ENCODE measurements at regions not wholly inside any gene's neighbourhood (a gene's known extent, or its start where the extent isn't known, plus 50 kb on each side); places are given as distances from the start of the nearest gene placed in this dataset.

GRCh38 chr9:105828171-105828570 lies 133.8 kb downstream of the TMEM38B start:
- DNase-seq (ENCODE audit: low read depth in 2 of 2) = no peak

- DNase-seq (ENCODE audit: low read depth in 2 of 2) = no peak
Measured at GRCh38 chr9:105828596-105829213, 134.4 kb downstream of the TMEM38B start.

GRCh38 chr9:105830461-105830860 lies 136.1 kb downstream of the TMEM38B start:
- no peak for DNase-seq (ENCODE audit: low read depth in 2 of 2)

- peak in 1 of 2 donors; percentile 39 for DNase-seq (ENCODE audit: low read depth in 2 of 2)
Measured at GRCh38 chr9:105832096-105832710, 137.9 kb downstream of the TMEM38B start.

- peak in 1 of 2 donors; percentile 77 for DNase-seq (ENCODE audit: low read depth in 2 of 2)
Measured at GRCh38 chr9:105833271-105833975, 139.1 kb downstream of the TMEM38B start.

GRCh38 chr9:105834404-105834803 lies 140.1 kb downstream of the TMEM38B start:
- DNase-seq (ENCODE audit: low read depth in 2 of 2) = no peak

- DNase-seq (ENCODE audit: low read depth in 2 of 2) = peak in 1 of 2 donors; percentile 22
Measured at GRCh38 chr9:105835721-105836120, 141.4 kb downstream of the TMEM38B start.

- no peak for DNase-seq (ENCODE audit: low read depth in 2 of 2)
Measured at GRCh38 chr9:105836936-105837660, 142.8 kb downstream of the TMEM38B start.

- DNase-seq (ENCODE audit: low read depth in 2 of 2) = no peak
Measured at GRCh38 chr9:105841562-105841961, 147.2 kb downstream of the TMEM38B start.

- peak; percentile 45 to 59 for DNase-seq (ENCODE audit: low read depth in 2 of 2)
Measured at GRCh38 chr9:105842023-105842644, 147.8 kb downstream of the TMEM38B start.

- DNase-seq (ENCODE audit: low read depth in 2 of 2) = no peak
Measured at GRCh38 chr9:105846825-105847224, 152.5 kb downstream of the TMEM38B start.

GRCh38 chr9:105850852-105851500 lies 156.6 kb downstream of the TMEM38B start:
- no peak for DNase-seq (ENCODE audit: low read depth in 2 of 2)

- DNase-seq (ENCODE audit: low read depth in 2 of 2) = no peak
Measured at GRCh38 chr9:105854026-105854782, 159.9 kb downstream of the TMEM38B start.

GRCh38 chr9:105854783-105855724 lies 160.7 kb downstream of the TMEM38B start:
- no peak for DNase-seq (ENCODE audit: low read depth in 2 of 2)

- DNase-seq (ENCODE audit: low read depth in 2 of 2) = no peak
Measured at GRCh38 chr9:105855987-105856386, 161.6 kb downstream of the TMEM38B start.

GRCh38 chr9:105858006-105858690 lies 163.8 kb downstream of the TMEM38B start:
- no peak for DNase-seq (ENCODE audit: low read depth in 2 of 2)

- DNase-seq (ENCODE audit: low read depth in 2 of 2) = no peak
Measured at GRCh38 chr9:105858877-105859276, 164.5 kb downstream of the TMEM38B start.

GRCh38 chr9:105859428-105860091 lies 165.2 kb downstream of the TMEM38B start:
- DNase-seq (ENCODE audit: low read depth in 2 of 2) = no peak

All from lung microvascular endothelial cell (primary cell).